NB4 (cell line): ENCODE measurements at regions not wholly inside any gene's neighbourhood (a gene's known extent, or its start where the extent isn't known, plus 50 kb on each side); places are given as distances from the start of the nearest gene placed in this dataset.

Experiments used
- CTCF ChIP-seq: IDR thresholded peaks from one replicate; pipeline ENCODE4 v1.5.1; 2012; ENCODE audit warnings: low read depth, low read length
- POLR2A ChIP-seq: IDR thresholded peaks from 2 replicates; pipeline ENCODE4 v1.6.1; 2011; ENCODE audit warnings: mild to moderate bottlenecking; ENCODE audit not compliant: insufficient read length; ENCODE audit errors: extremely low read depth

GRCh38 chr17:77684803-77685798 is 273.4 kb upstream of the TNRC6C start:
- no peak for TF ChIP-seq POLR2A
- no peak for TF ChIP-seq CTCF
